Mesendoderm (in vitro differentiated cells): ENCODE measurements at regions not wholly inside any gene's neighbourhood (a gene's known extent, or its start where the extent isn't known, plus 50 kb on each side); places are given as distances from the start of the nearest gene placed in this dataset.

Experiments used
- DNase-seq: peaks from one replicate; pipeline ENCODE4 v3.0.0; 2013
- H2AK5ac ChIP-seq: 2 replicates; pipeline ENCODE4 v1.6.1; 2013; ENCODE audit warnings: low read length, inconsistent platforms
- H2BK120ac ChIP-seq: 2 replicates; pipeline ENCODE4 v1.6.1; 2013; ENCODE audit warnings: low read depth, mild to moderate bottlenecking, low read length, moderate library complexity, mixed read lengths
- H2BK15ac ChIP-seq: replicated peaks from 2 replicates; pipeline ENCODE4 v1.6.1; 2013; ENCODE audit warnings: low read depth, mild to moderate bottlenecking, moderate library complexity
- H2BK5ac ChIP-seq: 2 replicates; pipeline ENCODE4 v1.6.1; 2013; ENCODE audit warnings: low read length, inconsistent platforms
- H3K18ac ChIP-seq: 2 replicates; pipeline ENCODE4 v1.6.1; 2013; ENCODE audit warnings: mild to moderate bottlenecking, low read length, mixed read lengths
- H3K23ac ChIP-seq: one replicate; pipeline ENCODE4 v1.6.1; 2013; ENCODE audit warnings: low read length
- H3K27ac ChIP-seq: 2 replicates; pipeline ENCODE4 v1.5.1; 2013; ENCODE audit warnings: low read depth, mild to moderate bottlenecking, inconsistent platforms, low read length, moderate library complexity
- H3K27me3 ChIP-seq: 2 replicates; pipeline ENCODE4 v1.6.1; 2013; ENCODE audit warnings: low read length, control low read depth, mild to moderate bottlenecking, inconsistent platforms; ENCODE audit not compliant: insufficient read depth, poor library complexity
- H3K36me3 ChIP-seq: 2 replicates; pipeline ENCODE4 v1.6.1; 2013; ENCODE audit warnings: low read length, inconsistent platforms; ENCODE audit not compliant: control insufficient read depth, insufficient read depth
- H3K4ac ChIP-seq: one replicate; pipeline ENCODE4 v1.6.1; 2013; ENCODE audit warnings: low read depth, mild to moderate bottlenecking, low read length, moderate library complexity
- H3K4me1 ChIP-seq: 2 replicates; pipeline ENCODE4 v1.6.1; 2013; ENCODE audit warnings: low read depth, low read length, inconsistent platforms; ENCODE audit not compliant: control insufficient read depth
- H3K4me2 ChIP-seq: 2 replicates; pipeline ENCODE4 v1.6.1; 2013; ENCODE audit warnings: low read length
- H3K4me3 ChIP-seq: 2 replicates; pipeline ENCODE4 v1.5.1; 2013; ENCODE audit warnings: mild to moderate bottlenecking, low read length
- H3K56ac ChIP-seq: one replicate; pipeline ENCODE4 v1.6.1; 2013; ENCODE audit warnings: low read length
- H3K79me1 ChIP-seq: 2 replicates; pipeline ENCODE4 v1.6.1; 2013; ENCODE audit warnings: low read length, inconsistent platforms
- H3K79me2 ChIP-seq: 2 replicates; pipeline ENCODE4 v1.6.1; 2013; ENCODE audit warnings: mild to moderate bottlenecking, low read length; ENCODE audit not compliant: control insufficient read depth, insufficient read depth
- H3K9ac ChIP-seq: 2 replicates; pipeline ENCODE4 v1.6.1; 2013; ENCODE audit warnings: low read length, inconsistent platforms
- H4K5ac ChIP-seq: one replicate; pipeline ENCODE4 v1.6.1; 2013; ENCODE audit warnings: low read length
- H4K8ac ChIP-seq: one replicate; pipeline ENCODE4 v1.6.1; 2013; ENCODE audit warnings: low read depth, mild to moderate bottlenecking, control low read depth, low read length, moderate library complexity
- WGBS: extraction: QIAGEN DNeasy Blood & Tissue Kit; methylation state at CpG from one replicate; pipeline ENCODE4 v1.1.7; 2013; ENCODE audit warnings: low lambda C conversion rate, missing lambda C conversion rate; ENCODE audit not compliant: insufficient coverage; ENCODE audit errors: extremely low coverage; 5-methylcytosine and 5-hydroxymethylcytosine counted together

GRCh38 chr2:18754286-18754685 is 164.9 kb upstream of the NT5C1B start:
- no peak overlapping the region for H4K5ac ChIP-seq
- H3K23ac ChIP-seq = no peak overlapping the region
- H2AK5ac ChIP-seq = no peak overlapping the region
- H2BK120ac ChIP-seq = no peak overlapping the region
- H3K27me3 ChIP-seq = no peaks in the 10 kb centered on the region
- no peaks in the 10 kb centered on the region for H3K79me1 ChIP-seq
- no peaks in the 10 kb centered on the region for H3K79me2 ChIP-seq
- H3K4me3 ChIP-seq = no peak overlapping the region
- H2BK5ac ChIP-seq = no peak overlapping the region
- H3K4me2 ChIP-seq = no peak overlapping the region
- no peak for DNase-seq
- no peak overlapping the region for H3K27ac ChIP-seq
- no peaks in the 10 kb centered on the region for H3K36me3 ChIP-seq
- H3K9ac ChIP-seq = no peak overlapping the region
- H3K4me1 ChIP-seq = no peaks in the 10 kb centered on the region
- no peak overlapping the region for H3K18ac ChIP-seq
- no peak overlapping the region for H3K56ac ChIP-seq
- no peak overlapping the region for H3K4ac ChIP-seq
- no peak overlapping the region for H2BK15ac ChIP-seq
- WGBS = no CpG with 5 or more reads among the region's 1 CpG
- no peak overlapping the region for H4K8ac ChIP-seq

GRCh38 chr2:18753722-18754121 is 164.4 kb upstream of the NT5C1B start:
- H3K4ac ChIP-seq = no peak overlapping the region
- no peak overlapping the region for H2AK5ac ChIP-seq
- H4K8ac ChIP-seq = no peak overlapping the region
- H3K4me2 ChIP-seq = no peak overlapping the region
- no peak overlapping the region for H3K56ac ChIP-seq
- DNase-seq = no peak
- H3K4me3 ChIP-seq = no peak overlapping the region
- H3K36me3 ChIP-seq = no peaks in the 10 kb centered on the region
- no peak overlapping the region for H3K23ac ChIP-seq
- H4K5ac ChIP-seq = no peak overlapping the region
- H3K27ac ChIP-seq = no peak overlapping the region
- H3K4me1 ChIP-seq = no peaks in the 10 kb centered on the region
- H3K79me2 ChIP-seq = no peaks in the 10 kb centered on the region
- no peak overlapping the region for H2BK5ac ChIP-seq
- H3K18ac ChIP-seq = no peak overlapping the region
- no peaks in the 10 kb centered on the region for H3K27me3 ChIP-seq
- H2BK15ac ChIP-seq = no peak overlapping the region
- no peak overlapping the region for H2BK120ac ChIP-seq
- H3K9ac ChIP-seq = no peak overlapping the region
- no peaks in the 10 kb centered on the region for H3K79me1 ChIP-seq
- WGBS = no CpG with 5 or more reads among the region's 4 CpGs

- no peak overlapping the region for H3K9ac ChIP-seq
- no peak overlapping the region for H2AK5ac ChIP-seq
- no peak overlapping the region for H2BK120ac ChIP-seq
- no peak overlapping the region for H3K4me3 ChIP-seq
- no peak for DNase-seq
- no peak overlapping the region for H3K18ac ChIP-seq
- no peak overlapping the region for H3K27ac ChIP-seq
- no peaks in the 10 kb centered on the region for H3K79me2 ChIP-seq
- H2BK15ac ChIP-seq = no peak overlapping the region
- H3K36me3 ChIP-seq = no peaks in the 10 kb centered on the region
- H3K4me2 ChIP-seq = no peak overlapping the region
- no peaks in the 10 kb centered on the region for H3K27me3 ChIP-seq
- H3K56ac ChIP-seq = no peak overlapping the region
- H4K5ac ChIP-seq = no peak overlapping the region
- no peak overlapping the region for H2BK5ac ChIP-seq
- H4K8ac ChIP-seq = no peak overlapping the region
- no peak overlapping the region for H3K4ac ChIP-seq
- no peak overlapping the region for H3K23ac ChIP-seq
- no peaks in the 10 kb centered on the region for H3K4me1 ChIP-seq
- no peaks in the 10 kb centered on the region for H3K79me1 ChIP-seq
- no CpG with 5 or more reads among the region's 6 CpGs for WGBS
Measured at GRCh38 chr2:18752667-18753422, 163.5 kb upstream of the NT5C1B start.

- no peak overlapping the region for H3K9ac ChIP-seq
- no peak overlapping the region for H4K8ac ChIP-seq
- H3K4ac ChIP-seq = no peak overlapping the region
- H3K79me2 ChIP-seq = no peaks in the 10 kb centered on the region
- H2BK15ac ChIP-seq = no peak overlapping the region
- H3K27ac ChIP-seq = no peak overlapping the region
- no peaks in the 10 kb centered on the region for H3K79me1 ChIP-seq
- H2BK120ac ChIP-seq = no peak overlapping the region
- no peak overlapping the region for H4K5ac ChIP-seq
- no peak overlapping the region for H3K4me3 ChIP-seq
- DNase-seq = no peak
- no peak overlapping the region for H3K4me2 ChIP-seq
- no CpG with 5 or more reads among the region's 10 CpGs for WGBS
- no peaks in the 10 kb centered on the region for H3K27me3 ChIP-seq
- H3K4me1 ChIP-seq = no peaks in the 10 kb centered on the region
- H2BK5ac ChIP-seq = no peak overlapping the region
- H3K56ac ChIP-seq = no peak overlapping the region
- no peaks in the 10 kb centered on the region for H3K36me3 ChIP-seq
- H3K23ac ChIP-seq = no peak overlapping the region
- no peak overlapping the region for H3K18ac ChIP-seq
- no peak overlapping the region for H2AK5ac ChIP-seq
Measured at GRCh38 chr2:18752022-18752493, 162.7 kb upstream of the NT5C1B start.

- no peaks in the 10 kb centered on the region for H3K4me1 ChIP-seq
- no peak overlapping the region for H3K4me2 ChIP-seq
- no peak overlapping the region for H3K9ac ChIP-seq
- H3K36me3 ChIP-seq = no peaks in the 10 kb centered on the region
- H3K79me1 ChIP-seq = no peaks in the 10 kb centered on the region
- no peaks in the 10 kb centered on the region for H3K79me2 ChIP-seq
- no peak overlapping the region for H3K4me3 ChIP-seq
- H3K27me3 ChIP-seq = no peaks in the 10 kb centered on the region
- H2BK15ac ChIP-seq = no peak overlapping the region
- no peak overlapping the region for H3K4ac ChIP-seq
- no peak overlapping the region for H3K56ac ChIP-seq
- no peak overlapping the region for H2AK5ac ChIP-seq
- no CpG with 5 or more reads among the region's 5 CpGs for WGBS
- no peak overlapping the region for H2BK120ac ChIP-seq
- H4K5ac ChIP-seq = no peak overlapping the region
- no peak overlapping the region for H3K27ac ChIP-seq
- no peak overlapping the region for H4K8ac ChIP-seq
- no peak overlapping the region for H2BK5ac ChIP-seq
- H3K23ac ChIP-seq = no peak overlapping the region
- no peak for DNase-seq
- H3K18ac ChIP-seq = no peak overlapping the region
Measured at GRCh38 chr2:18750672-18751554, 161.5 kb upstream of the NT5C1B start.
